ENCODE measurements at regions not wholly inside any gene's neighbourhood (a gene's known extent, or its start where the extent isn't known, plus 50 kb on each side); places are given as distances from the start of the nearest gene placed in this dataset.

- H3K4me1 ChIP-seq (ENCODE audit: insufficient read depth, low read length), result no peaks in the 10 kb centered on the region
- no peak overlapping the region for H2AFZ ChIP-seq (ENCODE audit: low read depth, low read length)
- no peaks in the 10 kb centered on the region for H3K27me3 ChIP-seq (ENCODE audit: insufficient read depth, low read length)
- no peaks in the 10 kb centered on the region for H3K9me3 ChIP-seq (ENCODE audit: low read length)
- H3K36me3 ChIP-seq (ENCODE audit: insufficient read depth, low read length), result no peaks in the 10 kb centered on the region
- H3K4me3 ChIP-seq (ENCODE audit: low read length), result no peak overlapping the region
These were observed 1867.9 kb upstream of the NUDT12 start for GRCh38 chr5:105430516-105430915.

- Histone ChIP-seq H2AFZ (ENCODE audit: low read depth, low read length) (no peak overlapping the region), H3K9me3 (ENCODE audit: low read length) (no peaks in the 10 kb centered on the region), H3K36me3 (ENCODE audit: insufficient read depth, low read length) (no peaks in the 10 kb centered on the region), H3K4me1 (ENCODE audit: insufficient read depth, low read length) (no peaks in the 10 kb centered on the region), H3K27me3 (ENCODE audit: insufficient read depth, low read length) (no peaks in the 10 kb centered on the region), H3K4me3 (ENCODE audit: low read length) (no peak overlapping the region)
These were observed 1866.1 kb upstream of the NUDT12 start for GRCh38 chr5:105428451-105429380.

GRCh38 chr5:105414067-105414466, 1851.5 kb upstream of the NUDT12 start:
- Histone ChIP-seq H2AFZ (ENCODE audit: low read depth, low read length) (no peak overlapping the region), H3K9me3 (ENCODE audit: low read length) (no peaks in the 10 kb centered on the region), H3K4me1 (ENCODE audit: insufficient read depth, low read length) (no peaks in the 10 kb centered on the region), H3K27me3 (ENCODE audit: insufficient read depth, low read length) (no peaks in the 10 kb centered on the region), H3K4me3 (ENCODE audit: low read length) (no peak overlapping the region), H3K36me3 (ENCODE audit: insufficient read depth, low read length) (no peaks in the 10 kb centered on the region)

GRCh38 chr5:105413406-105413990, 1850.9 kb upstream of the NUDT12 start:
- Histone ChIP-seq H3K4me1 (ENCODE audit: insufficient read depth, low read length) (no peaks in the 10 kb centered on the region), H2AFZ (ENCODE audit: low read depth, low read length) (no peak overlapping the region), H3K27me3 (ENCODE audit: insufficient read depth, low read length) (no peaks in the 10 kb centered on the region), H3K4me3 (ENCODE audit: low read length) (no peak overlapping the region), H3K9me3 (ENCODE audit: low read length) (no peaks in the 10 kb centered on the region), H3K36me3 (ENCODE audit: insufficient read depth, low read length) (no peaks in the 10 kb centered on the region)

GRCh38 chr5:105409695-105410094, 1847.1 kb upstream of the NUDT12 start:
- Histone ChIP-seq H3K4me1 (ENCODE audit: insufficient read depth, low read length) (no peaks in the 10 kb centered on the region), H3K4me3 (ENCODE audit: low read length) (no peak overlapping the region), H3K27me3 (ENCODE audit: insufficient read depth, low read length) (no peaks in the 10 kb centered on the region), H3K36me3 (ENCODE audit: insufficient read depth, low read length) (no peaks in the 10 kb centered on the region), H3K9me3 (ENCODE audit: low read length) (no peaks in the 10 kb centered on the region), H2AFZ (ENCODE audit: low read depth, low read length) (no peak overlapping the region)

- no peak overlapping the region for H3K4me3 ChIP-seq (ENCODE audit: low read length)
- no peak overlapping the region for H2AFZ ChIP-seq (ENCODE audit: low read depth, low read length)
- H3K27me3 ChIP-seq (ENCODE audit: insufficient read depth, low read length), result no peaks in the 10 kb centered on the region
- H3K36me3 ChIP-seq (ENCODE audit: insufficient read depth, low read length), result no peaks in the 10 kb centered on the region
- H3K9me3 ChIP-seq (ENCODE audit: low read length), result no peaks in the 10 kb centered on the region
- no peaks in the 10 kb centered on the region for H3K4me1 ChIP-seq (ENCODE audit: insufficient read depth, low read length)
These were observed 1844.6 kb upstream of the NUDT12 start for GRCh38 chr5:105407200-105407599.

- Histone ChIP-seq H3K4me3 (ENCODE audit: low read length) (no peak overlapping the region), H3K36me3 (ENCODE audit: insufficient read depth, low read length) (no peaks in the 10 kb centered on the region), H3K4me1 (ENCODE audit: insufficient read depth, low read length) (no peaks in the 10 kb centered on the region), H3K9me3 (ENCODE audit: low read length) (no peaks in the 10 kb centered on the region), H3K27me3 (ENCODE audit: insufficient read depth, low read length) (no peaks in the 10 kb centered on the region), H2AFZ (ENCODE audit: low read depth, low read length) (no peak overlapping the region)
These were observed 1835.2 kb upstream of the NUDT12 start for GRCh38 chr5:105397749-105398148.

- no peaks in the 10 kb centered on the region for H3K27me3 ChIP-seq (ENCODE audit: insufficient read depth, low read length)
- peaks cover 2% of the 10 kb centered on the region for H3K9me3 ChIP-seq (ENCODE audit: low read length)
- no peaks in the 10 kb centered on the region for H3K36me3 ChIP-seq (ENCODE audit: insufficient read depth, low read length)
- no peak overlapping the region for H2AFZ ChIP-seq (ENCODE audit: low read depth, low read length)
- no peak overlapping the region for H3K4me3 ChIP-seq (ENCODE audit: low read length)
- no peaks in the 10 kb centered on the region for H3K4me1 ChIP-seq (ENCODE audit: insufficient read depth, low read length)
These were observed 1830.1 kb upstream of the NUDT12 start for GRCh38 chr5:105392710-105393149.

- H3K27me3 ChIP-seq (ENCODE audit: insufficient read depth, low read length), result no peaks in the 10 kb centered on the region
- peaks cover 2% of the 10 kb centered on the region for H3K9me3 ChIP-seq (ENCODE audit: low read length)
- no peaks in the 10 kb centered on the region for H3K36me3 ChIP-seq (ENCODE audit: insufficient read depth, low read length)
- H2AFZ ChIP-seq (ENCODE audit: low read depth, low read length), result no peak overlapping the region
- H3K4me3 ChIP-seq (ENCODE audit: low read length), result no peak overlapping the region
- no peaks in the 10 kb centered on the region for H3K4me1 ChIP-seq (ENCODE audit: insufficient read depth, low read length)
These were observed 1829.6 kb upstream of the NUDT12 start for GRCh38 chr5:105392122-105392709.

GRCh38 chr5:105380126-105380525, 1817.5 kb upstream of the NUDT12 start:
- no peak overlapping the region for H2AFZ ChIP-seq (ENCODE audit: low read depth, low read length)
- no peaks in the 10 kb centered on the region for H3K9me3 ChIP-seq (ENCODE audit: low read length)
- no peaks in the 10 kb centered on the region for H3K4me1 ChIP-seq (ENCODE audit: insufficient read depth, low read length)
- H3K4me3 ChIP-seq (ENCODE audit: low read length), result no peak overlapping the region
- no peaks in the 10 kb centered on the region for H3K36me3 ChIP-seq (ENCODE audit: insufficient read depth, low read length)
- no peaks in the 10 kb centered on the region for H3K27me3 ChIP-seq (ENCODE audit: insufficient read depth, low read length)

- no peaks in the 10 kb centered on the region for H3K9me3 ChIP-seq (ENCODE audit: low read length)
- no peaks in the 10 kb centered on the region for H3K36me3 ChIP-seq (ENCODE audit: insufficient read depth, low read length)
- no peaks in the 10 kb centered on the region for H3K4me1 ChIP-seq (ENCODE audit: insufficient read depth, low read length)
- H3K4me3 ChIP-seq (ENCODE audit: low read length), result no peak overlapping the region
- no peaks in the 10 kb centered on the region for H3K27me3 ChIP-seq (ENCODE audit: insufficient read depth, low read length)
- no peak overlapping the region for H2AFZ ChIP-seq (ENCODE audit: low read depth, low read length)
These were observed 1808.6 kb upstream of the NUDT12 start for GRCh38 chr5:105371169-105371568.

GRCh38 chr5:105350486-105351140, 1788.0 kb upstream of the NUDT12 start:
- H3K4me1 ChIP-seq (ENCODE audit: insufficient read depth, low read length), result no peaks in the 10 kb centered on the region
- no peak overlapping the region for H2AFZ ChIP-seq (ENCODE audit: low read depth, low read length)
- H3K27me3 ChIP-seq (ENCODE audit: insufficient read depth, low read length), result no peaks in the 10 kb centered on the region
- no peaks in the 10 kb centered on the region for H3K9me3 ChIP-seq (ENCODE audit: low read length)
- no peaks in the 10 kb centered on the region for H3K36me3 ChIP-seq (ENCODE audit: insufficient read depth, low read length)
- no peak overlapping the region for H3K4me3 ChIP-seq (ENCODE audit: low read length)

GRCh38 chr5:105331558-105331957, 1769.0 kb upstream of the NUDT12 start:
- no peak overlapping the region for H3K4me3 ChIP-seq (ENCODE audit: low read length)
- H3K4me1 ChIP-seq (ENCODE audit: insufficient read depth, low read length), result no peaks in the 10 kb centered on the region
- no peaks in the 10 kb centered on the region for H3K27me3 ChIP-seq (ENCODE audit: insufficient read depth, low read length)
- no peak overlapping the region for H2AFZ ChIP-seq (ENCODE audit: low read depth, low read length)
- no peaks in the 10 kb centered on the region for H3K36me3 ChIP-seq (ENCODE audit: insufficient read depth, low read length)
- H3K9me3 ChIP-seq (ENCODE audit: low read length), result no peaks in the 10 kb centered on the region

Measured in neuron (in vitro differentiated cells).